ENCODE measurements at regions not wholly inside any gene's neighbourhood (a gene's known extent, or its start where the extent isn't known, plus 50 kb on each side); places are given as distances from the start of the nearest gene placed in this dataset.

GRCh38 chr4:28787947-28788346 lies 1927.3 kb downstream of the STIM2 start:
- Histone ChIP-seq H3K9me3 (ENCODE audit: insufficient read depth, low read depth, low read length) (no peaks in the 10 kb centered on the region), H3K4me2 (ENCODE audit: low read length) (no peak overlapping the region), H3K9ac (ENCODE audit: low read length) (no peak overlapping the region), H3K79me2 (ENCODE audit: insufficient read depth, low read length) (no peaks in the 10 kb centered on the region), H4K20me1 (ENCODE audit: insufficient read depth, low read length) (no peaks in the 10 kb centered on the region), H3K4me3 (ENCODE audit: insufficient read depth, low read depth, low read length) (no peak overlapping the region), H3K27ac (ENCODE audit: low read depth, low read length) (no peak overlapping the region), H3K27me3 (ENCODE audit: insufficient read depth, low read length) (no peaks in the 10 kb centered on the region), H2AFZ (ENCODE audit: low read depth, low read length) (no peak overlapping the region), H3K36me3 (ENCODE audit: insufficient read depth, low read length) (no peaks in the 10 kb centered on the region), H3K4me1 (ENCODE audit: insufficient read depth, low read length) (no peaks in the 10 kb centered on the region)
- Mint-ChIP-seq H3K27ac (ENCODE audit: unreplicated experiment) (no peak overlapping the region), H3K36me3 (ENCODE audit: low read depth, unreplicated experiment) (no peaks in the 10 kb centered on the region), H3K4me3 (ENCODE audit: unreplicated experiment) (no peak overlapping the region), H3K4me1 (ENCODE audit: low read depth, unreplicated experiment) (no peaks in the 10 kb centered on the region), H3K9me3 (ENCODE audit: unreplicated experiment) (no peaks in the 10 kb centered on the region), H3K27me3 (ENCODE audit: low read depth, unreplicated experiment) (no peaks in the 10 kb centered on the region)
- TF ChIP-seq EZH2 (IDR thresholded peaks at IDR 0.05; ENCODE audit: insufficient read depth, low read length), result no peak
- TF ChIP-seq CTCF (IDR thresholded peaks at IDR 0.05; ENCODE audit: insufficient read depth, low read depth, low read length), result no peak
- FAIRE-seq, result no peak
- DNase-seq (ENCODE audit: low read depth), result no peak

GRCh38 chr4:28788929-28789490 lies 1928.4 kb downstream of the STIM2 start:
- Mint-ChIP-seq H3K27ac (ENCODE audit: unreplicated experiment) (no peak overlapping the region), H3K36me3 (ENCODE audit: low read depth, unreplicated experiment) (no peaks in the 10 kb centered on the region), H3K4me1 (ENCODE audit: low read depth, unreplicated experiment) (no peaks in the 10 kb centered on the region), H3K4me3 (ENCODE audit: unreplicated experiment) (no peak overlapping the region), H3K9me3 (ENCODE audit: unreplicated experiment) (no peaks in the 10 kb centered on the region), H3K27me3 (ENCODE audit: low read depth, unreplicated experiment) (no peaks in the 10 kb centered on the region)
- Histone ChIP-seq H2AFZ (ENCODE audit: low read depth, low read length) (no peak overlapping the region), H3K4me2 (ENCODE audit: low read length) (no peak overlapping the region), H3K4me3 (ENCODE audit: insufficient read depth, low read depth, low read length) (no peak overlapping the region), H3K4me1 (ENCODE audit: insufficient read depth, low read length) (no peaks in the 10 kb centered on the region), H3K36me3 (ENCODE audit: insufficient read depth, low read length) (no peaks in the 10 kb centered on the region), H3K27ac (ENCODE audit: low read depth, low read length) (no peak overlapping the region), H3K27me3 (ENCODE audit: insufficient read depth, low read length) (no peaks in the 10 kb centered on the region), H3K9me3 (ENCODE audit: insufficient read depth, low read depth, low read length) (no peaks in the 10 kb centered on the region), H4K20me1 (ENCODE audit: insufficient read depth, low read length) (no peaks in the 10 kb centered on the region), H3K79me2 (ENCODE audit: insufficient read depth, low read length) (no peaks in the 10 kb centered on the region), H3K9ac (ENCODE audit: low read length) (no peak overlapping the region)
- DNase-seq (ENCODE audit: low read depth) (no peak), FAIRE-seq (no peak)
- TF ChIP-seq CTCF (IDR thresholded peaks at IDR 0.05; ENCODE audit: insufficient read depth, low read depth, low read length) (no peak), EZH2 (IDR thresholded peaks at IDR 0.05; ENCODE audit: insufficient read depth, low read length) (no peak)

GRCh38 chr4:28792917-28793597 lies 1927.1 kb upstream of the PCDH7 start:
- H3K4me3 Mint-ChIP-seq (ENCODE audit: unreplicated experiment), result no peak overlapping the region
- H3K27ac ChIP-seq (ENCODE audit: low read depth, low read length), result no peak overlapping the region
- H4K20me1 ChIP-seq (ENCODE audit: insufficient read depth, low read length), result no peaks in the 10 kb centered on the region
- FAIRE-seq, result no peak
- H3K27ac Mint-ChIP-seq (ENCODE audit: unreplicated experiment), result no peak overlapping the region
- H3K27me3 Mint-ChIP-seq (ENCODE audit: low read depth, unreplicated experiment), result no peaks in the 10 kb centered on the region
- TF ChIP-seq CTCF (IDR thresholded peaks at IDR 0.05; ENCODE audit: insufficient read depth, low read depth, low read length), result no peak
- no peak for TF ChIP-seq EZH2 (IDR thresholded peaks at IDR 0.05; ENCODE audit: insufficient read depth, low read length)
- no peak overlapping the region for H3K9ac ChIP-seq (ENCODE audit: low read length)
- no peaks in the 10 kb centered on the region for H3K36me3 ChIP-seq (ENCODE audit: insufficient read depth, low read length)
- H2AFZ ChIP-seq (ENCODE audit: low read depth, low read length), result no peak overlapping the region
- H3K4me1 ChIP-seq (ENCODE audit: insufficient read depth, low read length), result no peaks in the 10 kb centered on the region
- no peaks in the 10 kb centered on the region for H3K9me3 Mint-ChIP-seq (ENCODE audit: unreplicated experiment)
- H3K27me3 ChIP-seq (ENCODE audit: insufficient read depth, low read length), result no peaks in the 10 kb centered on the region
- DNase-seq (ENCODE audit: low read depth), result no peak
- H3K4me1 Mint-ChIP-seq (ENCODE audit: low read depth, unreplicated experiment), result no peaks in the 10 kb centered on the region
- no peak overlapping the region for H3K4me3 ChIP-seq (ENCODE audit: insufficient read depth, low read depth, low read length)
- no peaks in the 10 kb centered on the region for H3K79me2 ChIP-seq (ENCODE audit: insufficient read depth, low read length)
- H3K4me2 ChIP-seq (ENCODE audit: low read length), result no peak overlapping the region
- H3K9me3 ChIP-seq (ENCODE audit: insufficient read depth, low read depth, low read length), result no peaks in the 10 kb centered on the region
- no peaks in the 10 kb centered on the region for H3K36me3 Mint-ChIP-seq (ENCODE audit: low read depth, unreplicated experiment)

All from astrocyte (in vitro differentiated cells and primary cell).